LHCN-M2 (cell line): ENCODE measurements at regions not wholly inside any gene's neighbourhood (a gene's known extent, or its start where the extent isn't known, plus 50 kb on each side); places are given as distances from the start of the nearest gene placed in this dataset.
A peak's percentile ranks its signal among the peaks of the same experiment; 100 is the strongest.

Source experiments
- DNase-seq: peaks from one replicate; pipeline ENCODE4 v3.0.0-alpha.2; 2012; ENCODE audit warnings: low read depth

GRCh38 chr13:29713839-29714238 is 118.4 kb upstream of the SLC7A1 start:
- peak; percentile 11 for DNase-seq

GRCh38 chr13:29711776-29712175 is 116.3 kb upstream of the SLC7A1 start:
- no peak for DNase-seq

- no peak for DNase-seq
These were observed 115.0 kb upstream of the SLC7A1 start for GRCh38 chr13:29710511-29710910.

- DNase-seq = no peak
These were observed 114.0 kb upstream of the SLC7A1 start for GRCh38 chr13:29709407-29710069.

GRCh38 chr13:29707876-29708543 is 112.5 kb upstream of the SLC7A1 start:
- peak; percentile 29 for DNase-seq

- DNase-seq = no peak
These were observed 111.4 kb upstream of the SLC7A1 start for GRCh38 chr13:29706923-29707322.

- DNase-seq = peak; percentile 23
These were observed 109.2 kb upstream of the SLC7A1 start for GRCh38 chr13:29704648-29705047.

GRCh38 chr13:29703421-29703820 is 107.9 kb upstream of the SLC7A1 start:
- DNase-seq = no peak

- DNase-seq = no peak
These were observed 107.4 kb upstream of the SLC7A1 start for GRCh38 chr13:29702912-29703351.

- no peak for DNase-seq
These were observed 102.6 kb upstream of the SLC7A1 start for GRCh38 chr13:29698106-29698505.

- no peak for DNase-seq
These were observed 101.1 kb upstream of the SLC7A1 start for GRCh38 chr13:29696606-29697005.

GRCh38 chr13:29693275-29693945 is 97.9 kb upstream of the SLC7A1 start:
- no peak for DNase-seq

GRCh38 chr13:29689548-29689947 is 94.1 kb upstream of the SLC7A1 start:
- no peak for DNase-seq

GRCh38 chr13:29688193-29688592 is 92.7 kb upstream of the SLC7A1 start:
- no peak for DNase-seq

GRCh38 chr13:29684441-29684840 is 89.0 kb upstream of the SLC7A1 start:
- DNase-seq = peak; percentile 19

- peak; percentile 40 for DNase-seq
These were observed 87.6 kb upstream of the SLC7A1 start for GRCh38 chr13:29683041-29683440.

- DNase-seq = no peak
These were observed 86.4 kb upstream of the SLC7A1 start for GRCh38 chr13:29681864-29682263.

GRCh38 chr13:29679396-29680053 is 84.0 kb upstream of the SLC7A1 start:
- no peak for DNase-seq

GRCh38 chr13:29677627-29678026 is 82.1 kb upstream of the SLC7A1 start:
- no peak for DNase-seq

- no peak for DNase-seq
These were observed 81.5 kb upstream of the SLC7A1 start for GRCh38 chr13:29676941-29677452.

GRCh38 chr13:29676535-29676934 is 81.0 kb upstream of the SLC7A1 start:
- DNase-seq = peak; percentile 32

GRCh38 chr13:29674532-29674931 is 79.0 kb upstream of the SLC7A1 start:
- DNase-seq = no peak
